ENCODE measurements at regions not wholly inside any gene's neighbourhood (a gene's known extent, or its start where the extent isn't known, plus 50 kb on each side); places are given as distances from the start of the nearest gene placed in this dataset.
"Not testable (repeated sequence)": the region's sequence is repeated elsewhere in the genome, so short reads cannot be mapped to it uniquely, and the experiment has no call there.

- POLR2A ChIA-PET, result no interaction called here
- no peak for DNase-seq
- Mint-ChIP-seq H3K27me3 (no peaks in the 10 kb centered on the region), H3K9me3 (no peaks in the 10 kb centered on the region), H3K36me3 (ENCODE audit: low read depth) (no peaks in the 10 kb centered on the region), H3K4me3 (no peak overlapping the region), H3K27ac (no peak overlapping the region), H3K4me1 (no peaks in the 10 kb centered on the region)
- CTCF ChIA-PET, result no interaction called here
Observed at GRCh38 chr7:13602036-13602435, 387.4 kb downstream of the ETV1 start.

GRCh38 chr7:13603016-13603415, 386.4 kb downstream of the ETV1 start:
- Mint-ChIP-seq H3K27me3 (no peaks in the 10 kb centered on the region), H3K4me1 (no peaks in the 10 kb centered on the region), H3K4me3 (no peak overlapping the region), H3K27ac (no peak overlapping the region), H3K9me3 (no peaks in the 10 kb centered on the region), H3K36me3 (ENCODE audit: low read depth) (no peaks in the 10 kb centered on the region)
- ChIA-PET CTCF (no interaction called here), POLR2A (no interaction called here)
- DNase-seq, result no peak

- H3K4me3 Mint-ChIP-seq, result no peak overlapping the region
- no peak overlapping the region for H3K27ac Mint-ChIP-seq
- no peaks in the 10 kb centered on the region for H3K27me3 Mint-ChIP-seq
- ChIA-PET POLR2A (no interaction called here), CTCF (no interaction called here)
- H3K4me1 Mint-ChIP-seq, result no peaks in the 10 kb centered on the region
- no peaks in the 10 kb centered on the region for H3K9me3 Mint-ChIP-seq
- DNase-seq, result no peak
- no peaks in the 10 kb centered on the region for H3K36me3 Mint-ChIP-seq (ENCODE audit: low read depth)
Observed at GRCh38 chr7:13603661-13604060, 385.8 kb downstream of the ETV1 start.

- no peaks in the 10 kb centered on the region for H3K27me3 Mint-ChIP-seq
- H3K4me3 Mint-ChIP-seq, result no peak overlapping the region
- no peaks in the 10 kb centered on the region for H3K36me3 Mint-ChIP-seq (ENCODE audit: low read depth)
- no peaks in the 10 kb centered on the region for H3K4me1 Mint-ChIP-seq
- no peak overlapping the region for H3K27ac Mint-ChIP-seq
- no peaks in the 10 kb centered on the region for H3K9me3 Mint-ChIP-seq
- ChIA-PET POLR2A (no interaction called here), CTCF (no interaction called here)
- no peak for DNase-seq
Observed at GRCh38 chr7:13604178-13604577, 385.3 kb downstream of the ETV1 start.

GRCh38 chr7:13610372-13610771, 379.1 kb downstream of the ETV1 start:
- Mint-ChIP-seq H3K27ac (no peak overlapping the region), H3K36me3 (ENCODE audit: low read depth) (no peaks in the 10 kb centered on the region), H3K9me3 (no peaks in the 10 kb centered on the region), H3K27me3 (no peaks in the 10 kb centered on the region), H3K4me3 (no peak overlapping the region), H3K4me1 (no peaks in the 10 kb centered on the region)
- POLR2A ChIA-PET, result no interaction called here
- DNase-seq, result no peak
- CTCF ChIA-PET, result no interaction called here

- no peak overlapping the region for H3K27ac Mint-ChIP-seq
- no peaks in the 10 kb centered on the region for H3K27me3 Mint-ChIP-seq
Observed at GRCh38 chr7:13615679-13616078, 373.8 kb downstream of the ETV1 start.

GRCh38 chr7:13627455-13627854, 362.0 kb downstream of the ETV1 start:
- Mint-ChIP-seq H3K27me3 (no peaks in the 10 kb centered on the region), H3K9me3 (no peaks in the 10 kb centered on the region), H3K4me3 (no peak overlapping the region), H3K4me1 (no peaks in the 10 kb centered on the region), H3K36me3 (ENCODE audit: low read depth) (no peaks in the 10 kb centered on the region), H3K27ac (no peak overlapping the region)
- POLR2A ChIA-PET, result no interaction called here
- CTCF ChIA-PET, result no interaction called here
- DNase-seq, result no peak

More at GRCh38 chr7:13615679-13616078, 373.8 kb downstream of the ETV1 start:
- H3K9me3 Mint-ChIP-seq, result no peaks in the 10 kb centered on the region
- ChIA-PET CTCF (no interaction called here), POLR2A (no interaction called here)
- H3K4me1 Mint-ChIP-seq, result no peaks in the 10 kb centered on the region
- DNase-seq, result no peak
- H3K4me3 Mint-ChIP-seq, result no peak overlapping the region
- H3K36me3 Mint-ChIP-seq (ENCODE audit: low read depth), result no peaks in the 10 kb centered on the region

GRCh38 chr7:13628239-13629001, 361.0 kb downstream of the ETV1 start:
- Mint-ChIP-seq H3K4me1 (no peaks in the 10 kb centered on the region), H3K27ac (no peak overlapping the region), H3K36me3 (ENCODE audit: low read depth) (no peaks in the 10 kb centered on the region), H3K9me3 (no peaks in the 10 kb centered on the region), H3K4me3 (no peak overlapping the region), H3K27me3 (no peaks in the 10 kb centered on the region)
- POLR2A ChIA-PET, result no interaction called here
- no peak for DNase-seq
- CTCF ChIA-PET, result no interaction called here

- H3K4me1 Mint-ChIP-seq, result not testable (repeated sequence)
Observed at GRCh38 chr7:13631207-13632049, 358.0 kb downstream of the ETV1 start.

GRCh38 chr7:13633857-13634256, 355.6 kb downstream of the ETV1 start:
- CTCF ChIA-PET, result no interaction called here
- POLR2A ChIA-PET, result no interaction called here
- H3K36me3 Mint-ChIP-seq (ENCODE audit: low read depth), result no peaks in the 10 kb centered on the region

More at GRCh38 chr7:13631207-13632049, 358.0 kb downstream of the ETV1 start:
- DNase-seq; H3K27me3 Mint-ChIP-seq; H3K9me3 Mint-ChIP-seq; H3K36me3 Mint-ChIP-seq (ENCODE audit: low read depth); H3K27ac Mint-ChIP-seq; CTCF ChIA-PET; POLR2A ChIA-PET; H3K4me3 Mint-ChIP-seq: not testable (repeated sequence)

GRCh38 chr7:13639396-13639795, 350.1 kb downstream of the ETV1 start:
- H3K27ac Mint-ChIP-seq, result no peak overlapping the region
- CTCF ChIA-PET, result no interaction called here
- POLR2A ChIA-PET, result no interaction called here
- no peaks in the 10 kb centered on the region for H3K9me3 Mint-ChIP-seq
- DNase-seq, result no peak
- no peaks in the 10 kb centered on the region for H3K36me3 Mint-ChIP-seq (ENCODE audit: low read depth)
- no peaks in the 10 kb centered on the region for H3K27me3 Mint-ChIP-seq
- H3K4me3 Mint-ChIP-seq, result no peak overlapping the region
- H3K4me1 Mint-ChIP-seq, result no peaks in the 10 kb centered on the region

More at GRCh38 chr7:13633857-13634256, 355.6 kb downstream of the ETV1 start:
- no peaks in the 10 kb centered on the region for H3K27me3 Mint-ChIP-seq
- DNase-seq, result no peak
- H3K9me3 Mint-ChIP-seq, result no peaks in the 10 kb centered on the region
- H3K27ac Mint-ChIP-seq, result no peak overlapping the region
- H3K4me3 Mint-ChIP-seq, result no peak overlapping the region
- H3K4me1 Mint-ChIP-seq, result no peaks in the 10 kb centered on the region

- H3K4me3 Mint-ChIP-seq, result no peak overlapping the region
- DNase-seq, result no peak
- no peaks in the 10 kb centered on the region for H3K27me3 Mint-ChIP-seq
- no peaks in the 10 kb centered on the region for H3K9me3 Mint-ChIP-seq
- ChIA-PET POLR2A (no interaction called here), CTCF (no interaction called here)
- no peaks in the 10 kb centered on the region for H3K4me1 Mint-ChIP-seq
- no peaks in the 10 kb centered on the region for H3K36me3 Mint-ChIP-seq (ENCODE audit: low read depth)
- no peak overlapping the region for H3K27ac Mint-ChIP-seq
Observed at GRCh38 chr7:13641714-13642113, 347.8 kb downstream of the ETV1 start.

- no peak for DNase-seq
- H3K9me3 Mint-ChIP-seq, result no peaks in the 10 kb centered on the region
- POLR2A ChIA-PET, result no interaction called here
- H3K27me3 Mint-ChIP-seq, result no peaks in the 10 kb centered on the region
- H3K27ac Mint-ChIP-seq, result no peak overlapping the region
- H3K4me3 Mint-ChIP-seq, result no peak overlapping the region
- no peaks in the 10 kb centered on the region for H3K36me3 Mint-ChIP-seq (ENCODE audit: low read depth)
- CTCF ChIA-PET, result no interaction called here
- no peaks in the 10 kb centered on the region for H3K4me1 Mint-ChIP-seq
Observed at GRCh38 chr7:13651167-13651566, 338.3 kb downstream of the ETV1 start.

GRCh38 chr7:13656330-13656729, 333.1 kb downstream of the ETV1 start:
- no peaks in the 10 kb centered on the region for H3K36me3 Mint-ChIP-seq (ENCODE audit: low read depth)
- H3K27ac Mint-ChIP-seq, result no peak overlapping the region
- H3K27me3 Mint-ChIP-seq, result no peaks in the 10 kb centered on the region
- no peak for DNase-seq
- CTCF ChIA-PET, result interaction anchor here (0.6 kb wide), 1 partner anchor 26 kb away, joined by 3 read pairs; no protein-coding TSS in a partner anchor
- H3K9me3 Mint-ChIP-seq, result peaks cover 4% of the 10 kb centered on the region
- POLR2A ChIA-PET, result no interaction called here
- no peak overlapping the region for H3K4me3 Mint-ChIP-seq
- H3K4me1 Mint-ChIP-seq, result no peaks in the 10 kb centered on the region
